HG03103 (cell line): ENCODE measurements at regions not wholly inside any gene's neighbourhood (a gene's known extent, or its start where the extent isn't known, plus 50 kb on each side); places are given as distances from the start of the nearest gene placed in this dataset.
A peak's percentile ranks its signal among the peaks of the same experiment; 100 is the strongest.

Experiments used
- ATAC-seq: cut with Tn5 transposase; IDR thresholded peaks from one replicate; pipeline ENCODE4 v1.9.1; 2021; ENCODE audit warnings: low read depth; ENCODE audit not compliant: unreplicated experiment

DNA sequence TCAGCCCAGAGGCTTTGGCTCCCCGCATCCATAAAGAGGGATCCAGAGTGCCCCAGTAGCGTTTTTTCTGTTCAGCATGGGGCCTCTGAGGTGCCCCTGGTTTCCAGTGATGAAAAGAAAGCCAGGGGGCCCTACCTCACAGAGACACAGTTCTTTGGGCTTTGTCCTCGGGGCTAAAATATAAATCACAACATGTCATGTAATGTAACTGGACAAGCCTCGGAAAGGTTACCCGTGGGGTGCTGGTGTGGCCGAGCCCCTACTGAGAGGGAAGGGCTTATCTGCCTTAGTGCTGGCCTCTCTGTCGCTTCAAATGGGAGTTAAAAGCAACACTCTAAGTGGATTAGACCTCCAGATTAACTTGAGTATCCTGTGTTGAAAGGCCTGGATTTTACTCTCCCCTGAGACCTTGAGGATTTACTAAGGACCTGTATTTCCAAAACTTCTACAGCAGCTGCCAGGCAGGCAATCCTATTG is 251.6 kb upstream of the APCDD1 start:
- ATAC-seq, result no peak

DNA sequence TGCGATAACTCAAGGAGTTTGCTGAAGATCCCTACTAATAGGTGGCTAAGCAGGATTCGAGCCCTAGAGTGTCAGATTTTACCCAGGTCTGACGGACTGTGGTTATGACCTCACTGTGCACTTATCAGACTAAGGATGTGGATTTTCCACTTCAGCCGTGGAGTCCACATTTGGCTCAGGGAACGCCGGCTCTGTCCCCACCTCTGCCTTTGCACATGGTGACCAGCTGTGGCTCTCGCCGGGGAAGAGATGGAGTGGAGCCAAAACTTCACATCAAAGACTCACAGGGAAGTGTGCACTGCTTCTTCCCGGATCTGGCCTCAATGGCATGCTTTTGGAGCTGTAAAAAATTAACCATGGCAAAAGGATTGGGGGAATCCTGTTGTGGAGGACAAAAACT is 249.3 kb upstream of the APCDD1 start:
- ATAC-seq, result no peak

DNA sequence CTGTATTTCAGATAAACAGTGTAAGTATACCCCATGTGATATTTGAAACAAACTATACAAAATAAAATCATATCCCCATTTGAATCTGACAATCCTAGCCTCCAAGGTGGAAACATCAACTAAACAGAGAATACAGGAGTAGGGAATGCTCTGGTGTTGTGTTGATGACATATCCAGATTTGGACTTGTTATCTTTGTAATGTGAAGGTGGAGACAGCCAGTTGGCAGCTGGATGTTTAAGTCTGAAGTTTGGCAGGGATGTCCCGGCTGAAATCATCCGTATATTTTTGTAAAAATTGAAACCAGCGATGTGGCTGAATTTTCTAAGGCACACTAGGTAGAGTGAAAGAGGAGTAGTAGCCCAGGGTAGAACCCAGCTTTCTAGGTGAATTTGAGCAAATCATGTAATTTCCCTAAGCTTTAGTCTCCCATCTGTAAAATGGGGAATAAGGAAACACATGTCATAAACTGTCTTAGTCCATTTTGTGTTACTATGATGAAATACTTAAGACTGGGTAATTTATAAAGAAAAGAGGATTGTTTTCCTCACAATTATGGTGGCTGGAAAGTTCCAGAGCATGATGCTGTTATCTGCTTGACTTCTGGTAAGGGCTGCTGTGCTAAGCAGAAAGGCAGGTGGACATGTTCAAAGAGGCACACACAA is 246.6 kb upstream of the APCDD1 start:
- no peak for ATAC-seq

DNA sequence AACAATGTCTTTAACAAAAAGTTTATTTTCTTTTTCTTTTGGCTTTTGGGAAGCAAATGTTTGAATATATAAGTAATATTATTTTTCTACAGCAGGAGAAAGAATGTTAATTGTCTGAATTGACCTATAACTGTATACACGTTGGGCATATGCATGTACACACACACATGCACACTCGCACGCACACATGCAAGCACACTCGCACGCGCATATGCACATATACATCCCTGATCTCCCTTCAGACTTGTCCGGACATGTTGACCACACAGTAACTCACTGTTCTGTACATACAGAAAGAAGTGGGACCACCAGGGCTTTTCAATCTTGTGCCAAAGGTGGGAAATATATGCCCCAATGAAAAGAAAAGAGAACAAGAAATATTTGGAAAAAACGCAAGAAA is 245.1 kb upstream of the APCDD1 start:
- no peak for ATAC-seq

DNA sequence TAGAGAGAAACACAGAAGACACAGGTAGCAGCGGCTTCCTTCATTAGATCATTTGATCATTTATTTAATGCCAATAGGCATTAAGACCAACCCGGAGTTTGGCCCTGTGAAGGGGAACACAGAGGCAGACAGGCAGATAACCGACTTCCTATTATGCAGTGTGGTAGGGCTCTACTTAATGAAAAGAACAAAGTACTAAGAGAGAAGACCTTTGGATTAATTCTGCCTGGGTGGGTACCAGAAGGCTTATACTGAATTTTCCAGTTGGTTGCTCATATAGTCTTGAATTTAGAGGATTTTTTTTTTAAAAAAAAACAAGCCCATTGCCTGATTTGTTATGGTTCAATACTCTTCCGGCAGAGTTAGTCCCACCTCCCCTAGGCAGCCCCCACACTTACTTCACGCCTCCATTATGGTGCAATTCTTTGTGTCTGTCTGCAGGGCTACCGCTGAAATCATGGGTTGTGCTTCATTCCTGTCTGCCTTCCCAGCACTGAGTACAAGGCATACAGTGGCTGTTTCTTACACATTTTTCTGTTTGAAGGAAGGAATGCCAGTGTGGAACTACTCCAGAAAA is 244.3 kb upstream of the APCDD1 start:
- ATAC-seq, result no peak

DNA sequence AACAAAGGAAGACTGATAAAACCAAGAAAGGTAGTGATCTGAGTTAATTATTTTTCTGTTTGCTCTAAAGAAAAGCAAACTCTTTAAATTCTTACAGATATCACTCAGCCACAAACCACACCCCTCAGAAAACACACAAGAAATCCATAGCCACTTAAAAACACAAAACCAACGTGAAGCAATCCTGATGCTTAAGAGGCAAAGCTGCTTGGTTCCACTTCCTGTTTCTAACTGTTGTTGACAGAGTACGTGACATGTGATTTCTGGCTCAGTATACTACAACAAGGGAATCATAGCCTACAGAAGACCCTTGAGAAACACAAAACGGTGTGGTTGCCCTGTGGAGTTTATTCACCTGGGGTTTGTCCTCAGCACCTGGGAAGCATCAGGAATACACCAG is 240.9 kb upstream of the APCDD1 start:
- peak; percentile 91 for ATAC-seq

DNA sequence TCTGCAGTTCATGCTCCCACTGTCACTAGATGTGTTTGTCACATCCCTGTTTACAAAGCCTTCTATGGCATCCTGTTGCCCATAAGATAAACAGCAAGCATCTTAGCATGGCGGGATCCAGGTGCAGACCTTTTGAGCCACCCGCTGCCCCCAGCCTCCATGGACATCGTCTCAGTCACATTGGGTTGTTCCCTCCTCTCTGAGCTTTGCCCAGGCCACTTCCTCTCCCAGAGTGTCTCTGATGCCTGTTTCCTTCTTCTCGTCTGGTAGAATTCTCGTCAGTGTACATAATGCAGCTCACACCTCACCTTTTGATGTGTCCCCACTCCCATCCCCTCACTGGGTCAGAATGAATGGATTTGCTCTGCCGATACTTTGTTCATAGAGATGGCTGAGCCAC is 239.0 kb upstream of the APCDD1 start:
- no peak for ATAC-seq

DNA sequence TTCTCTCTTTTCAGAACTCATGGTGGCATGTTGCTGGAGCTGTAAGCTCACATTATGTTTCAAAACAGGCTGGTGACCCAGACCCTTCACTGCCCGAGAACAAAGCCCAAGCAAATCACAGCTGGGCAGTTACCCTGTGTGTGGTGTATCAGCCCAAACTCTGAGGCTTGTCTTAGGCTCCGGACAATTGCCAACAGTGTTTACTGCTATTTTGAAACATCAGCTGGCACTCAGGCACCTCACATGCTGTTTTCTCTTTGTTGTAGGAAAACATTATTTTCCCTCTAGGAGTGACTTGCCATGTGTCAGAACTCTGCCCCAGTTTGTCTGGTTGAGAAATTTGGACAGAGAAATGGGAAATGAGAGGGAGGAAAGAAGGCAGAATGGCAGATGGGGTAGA is 237.6 kb upstream of the APCDD1 start:
- ATAC-seq, result no peak

DNA sequence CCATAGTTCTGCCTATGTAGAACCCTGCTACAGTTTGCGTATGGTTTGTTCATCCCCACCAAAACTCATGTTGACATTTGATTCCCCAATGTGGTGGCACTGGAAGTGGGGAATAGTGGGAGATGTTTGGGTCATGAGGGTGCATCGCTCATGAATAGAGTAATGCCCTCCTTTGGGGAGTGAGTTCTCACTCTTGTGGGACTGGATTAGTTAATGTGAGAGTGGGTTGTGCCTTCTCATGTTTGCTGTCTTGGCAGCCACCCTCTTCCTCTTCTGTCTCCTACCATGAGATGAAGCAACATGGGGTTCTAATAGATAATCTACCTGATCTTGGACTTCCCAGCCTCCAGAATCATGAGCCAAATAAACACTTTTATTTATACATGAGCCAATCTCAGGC is 237.2 kb upstream of the APCDD1 start:
- ATAC-seq, result no peak

DNA sequence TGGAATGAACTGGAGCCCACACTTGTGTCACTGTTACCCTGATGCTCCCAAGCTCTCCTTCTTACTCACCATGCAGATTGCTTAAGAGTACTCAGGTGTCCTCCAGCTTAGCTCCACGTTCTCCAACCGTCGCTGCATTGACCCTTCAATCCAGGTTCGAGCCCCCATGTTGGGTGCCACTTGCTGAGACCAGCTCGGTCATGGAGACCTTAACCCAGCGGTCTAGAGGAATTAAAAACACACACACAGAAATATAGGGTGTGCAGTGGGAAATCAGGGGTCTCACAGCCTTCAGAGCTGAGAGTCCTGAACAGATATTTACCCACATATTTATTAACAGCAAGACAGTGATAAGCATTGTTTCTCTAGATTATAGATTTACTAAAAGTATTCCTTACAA is 229.1 kb upstream of the APCDD1 start:
- ATAC-seq, result no peak

DNA sequence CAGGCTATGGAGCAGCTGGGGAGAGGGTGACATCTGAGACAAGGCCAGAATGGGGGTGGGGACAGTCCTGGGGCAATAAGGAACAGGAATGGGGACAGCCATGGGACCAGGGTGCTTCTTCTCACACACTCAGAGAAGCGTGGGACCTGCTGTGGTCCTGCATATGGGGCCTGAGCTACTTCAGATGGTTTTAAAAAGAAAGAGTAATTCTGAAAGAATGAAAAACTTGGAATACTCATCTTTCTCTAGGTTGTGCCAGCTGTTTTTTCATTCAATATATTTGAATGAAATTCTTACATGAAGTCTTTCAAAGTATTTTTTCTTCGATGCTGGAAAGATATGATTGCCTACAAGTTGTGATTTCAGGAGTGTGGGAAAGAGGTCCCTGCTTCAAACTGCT is 227.5 kb upstream of the APCDD1 start:
- no peak for ATAC-seq

DNA sequence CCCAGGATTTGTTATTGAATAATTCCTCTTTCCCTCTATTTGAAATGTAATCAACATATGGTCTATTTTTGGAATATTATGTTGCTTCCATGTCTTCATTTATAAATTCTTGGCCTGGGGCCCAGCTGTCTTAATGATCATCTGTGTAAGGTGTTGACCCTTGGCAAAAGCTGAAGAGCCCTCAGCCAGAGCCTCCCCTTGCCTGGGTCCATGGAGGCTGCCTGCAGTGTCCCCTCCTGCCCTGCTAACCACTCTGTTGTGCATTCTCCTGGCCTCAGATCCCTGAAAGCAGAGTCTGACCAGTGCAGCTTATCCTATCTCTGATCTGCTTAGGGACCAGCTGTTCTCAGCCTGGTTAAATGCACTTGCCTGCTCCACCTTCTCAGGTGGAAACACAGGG is 226.1 kb upstream of the APCDD1 start:
- no peak for ATAC-seq

DNA sequence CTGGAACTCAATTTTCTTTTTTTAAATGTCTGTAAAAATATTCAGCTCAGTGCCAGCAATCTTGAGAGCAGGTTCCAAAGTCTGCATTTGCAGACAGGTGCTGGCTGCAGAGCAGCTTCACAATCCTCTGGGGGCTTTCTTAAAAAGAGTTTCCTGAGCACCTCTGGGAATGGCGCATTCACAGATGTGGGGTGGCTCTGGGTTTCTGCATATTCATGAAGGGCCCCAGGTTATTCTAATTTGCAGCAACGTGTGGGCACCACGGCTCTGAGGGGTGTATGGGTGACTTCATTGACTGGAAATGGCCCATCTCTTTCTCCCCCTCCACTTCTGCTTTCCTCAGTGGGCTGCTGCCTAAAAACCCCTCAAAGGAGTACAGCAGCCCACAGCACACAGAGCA is 225.0 kb upstream of the APCDD1 start:
- no peak for ATAC-seq

DNA sequence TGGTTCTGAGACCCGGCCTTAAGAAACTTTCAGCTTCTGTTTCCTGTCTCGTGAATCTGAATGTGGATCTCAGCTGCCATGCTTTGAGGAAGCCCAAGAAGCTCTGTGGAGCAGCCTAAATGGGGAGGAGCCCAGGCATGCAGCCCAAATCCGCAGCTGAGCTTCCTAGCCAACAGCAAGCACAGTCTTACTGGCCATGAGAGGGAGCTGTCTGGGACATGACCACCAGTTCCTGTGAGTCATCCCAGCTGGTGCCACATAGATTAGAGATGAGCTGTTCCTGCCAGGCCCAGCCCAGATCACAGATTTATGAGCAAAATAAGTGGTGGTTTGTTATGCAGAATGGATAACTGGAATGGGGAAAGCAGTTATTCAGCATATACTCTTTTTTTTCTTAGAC is 224.4 kb upstream of the APCDD1 start:
- ATAC-seq, result no peak

DNA sequence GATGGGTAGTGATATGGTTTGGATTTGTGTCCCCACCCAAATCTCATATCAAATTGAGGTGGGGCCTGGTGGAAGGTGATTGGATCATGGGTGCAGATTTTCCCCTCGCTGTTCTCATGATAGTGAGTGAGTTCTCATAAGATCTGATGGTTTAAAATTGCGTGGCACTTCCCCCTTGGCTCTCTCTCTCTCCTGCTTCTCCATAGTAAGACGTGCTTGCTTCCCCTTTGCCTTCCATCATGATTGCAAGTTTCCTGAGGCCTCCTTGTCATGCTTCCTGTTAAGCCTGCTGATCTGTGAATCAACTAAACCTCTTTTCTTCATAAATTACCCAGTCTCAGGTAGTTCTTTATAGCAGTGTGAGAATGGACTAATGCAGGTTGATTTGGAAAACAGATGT is 223.2 kb upstream of the APCDD1 start:
- ATAC-seq, result no peak

DNA sequence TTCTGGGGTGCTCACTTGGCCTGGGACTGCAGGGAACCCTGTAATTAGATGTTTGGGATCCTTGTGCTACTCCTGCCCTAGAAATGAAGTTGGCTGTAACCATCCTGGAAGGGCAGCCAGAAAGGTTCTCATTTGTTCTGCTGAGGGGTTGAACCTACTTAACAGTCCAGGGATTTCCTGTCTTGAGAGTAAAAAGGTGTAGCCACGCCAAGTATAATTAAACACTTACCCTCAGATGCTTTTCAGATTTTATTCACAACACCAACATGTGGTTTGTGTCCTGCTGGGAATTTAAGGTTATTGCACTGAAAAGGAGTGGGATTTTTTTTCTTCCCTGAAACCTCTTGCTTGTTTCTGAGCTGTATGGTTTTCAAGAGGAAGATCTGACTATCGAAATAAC is 222.4 kb upstream of the APCDD1 start:
- ATAC-seq, result no peak

DNA sequence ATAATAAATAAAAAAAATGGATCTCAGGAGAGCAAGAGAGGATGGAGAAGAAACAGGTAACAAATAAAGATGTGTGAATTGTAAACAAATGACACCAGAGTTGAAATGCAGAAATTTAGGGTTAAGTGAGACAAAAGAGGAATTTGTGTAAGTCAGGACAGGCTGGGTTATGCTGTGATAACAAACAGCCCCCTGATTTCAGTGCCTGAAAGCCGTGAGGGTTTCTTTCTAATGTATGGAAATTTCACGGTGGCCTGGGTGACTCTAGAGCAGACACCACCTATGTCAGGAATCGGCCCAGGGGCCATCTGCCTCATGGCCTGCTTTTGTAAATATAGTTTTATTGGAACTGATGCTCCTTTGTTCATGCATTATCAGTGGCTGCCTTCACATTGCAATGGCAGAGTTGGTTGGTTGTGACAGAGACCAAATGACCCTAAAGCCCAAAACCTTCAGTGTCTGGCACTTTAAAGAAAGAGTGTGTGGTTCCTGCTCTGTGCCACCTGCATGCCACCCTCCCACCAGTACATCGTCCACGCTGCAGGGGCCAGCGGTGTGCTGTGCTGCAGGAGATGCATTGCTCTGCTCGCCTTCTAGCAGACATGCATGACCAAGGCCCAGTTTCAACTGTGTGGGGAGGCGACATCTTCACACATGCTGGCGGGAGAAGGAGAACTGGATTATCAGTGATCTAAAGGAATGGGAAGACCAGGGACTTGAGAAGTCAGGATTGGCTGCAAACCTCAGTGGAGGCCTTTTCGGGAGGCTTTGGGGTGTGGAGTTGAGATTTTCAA is 221.2 kb upstream of the APCDD1 start:
- no peak for ATAC-seq

DNA sequence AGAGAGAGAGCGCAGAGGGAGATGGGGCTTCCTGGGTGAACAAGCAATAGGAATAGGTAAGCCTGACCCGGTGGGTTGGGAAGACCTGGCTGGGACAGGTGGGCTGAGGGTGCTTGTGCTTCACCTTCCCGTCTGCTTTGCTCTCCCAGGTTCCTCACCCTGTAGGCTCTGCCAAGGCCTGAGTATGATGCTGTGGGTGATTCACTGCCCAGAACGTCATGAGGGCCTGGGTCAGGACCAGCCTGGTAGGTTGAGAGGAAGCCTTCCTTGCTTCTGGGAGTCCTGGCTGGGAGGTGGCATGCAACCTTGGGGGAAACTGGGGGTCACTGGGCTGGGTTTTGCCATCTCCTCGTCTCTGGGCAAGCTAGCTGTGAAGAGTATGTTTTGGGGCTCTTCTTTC is 220.2 kb upstream of the APCDD1 start:
- ATAC-seq, result no peak

DNA sequence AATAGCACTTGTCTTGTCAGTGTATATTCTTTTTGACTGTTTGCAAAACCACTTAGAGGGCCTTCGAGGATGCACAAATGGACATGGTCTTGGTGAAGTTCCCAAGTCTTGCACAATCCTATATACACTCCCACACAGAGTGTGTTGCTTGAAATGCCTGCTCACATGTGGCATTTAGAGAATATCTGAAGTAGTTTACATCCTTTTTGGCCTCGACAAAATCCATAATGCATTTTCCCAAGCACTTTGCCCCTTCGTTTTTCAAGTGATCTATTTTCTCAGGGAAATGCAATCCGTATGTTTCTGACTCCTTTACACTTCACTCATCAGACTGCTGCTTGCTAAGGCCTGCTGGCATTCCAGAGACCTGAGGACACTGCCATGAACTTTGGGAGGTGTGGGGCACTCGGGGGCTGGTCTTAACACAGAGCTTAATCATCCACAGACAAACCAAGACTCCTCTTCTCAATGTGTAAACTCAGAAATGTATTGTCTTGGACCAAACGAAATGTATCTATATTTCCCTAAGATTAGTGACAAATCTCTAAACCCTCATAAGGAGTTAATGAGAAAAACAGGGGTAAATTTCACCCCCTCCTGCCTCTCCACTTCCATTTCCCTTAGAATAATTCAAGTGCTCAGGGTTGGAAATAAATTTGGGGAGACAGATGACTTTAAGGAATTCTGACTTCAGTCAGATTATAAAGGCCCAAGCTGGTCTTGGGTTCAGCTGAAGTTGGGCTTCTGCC is 219.3 kb upstream of the APCDD1 start:
- no peak for ATAC-seq

DNA sequence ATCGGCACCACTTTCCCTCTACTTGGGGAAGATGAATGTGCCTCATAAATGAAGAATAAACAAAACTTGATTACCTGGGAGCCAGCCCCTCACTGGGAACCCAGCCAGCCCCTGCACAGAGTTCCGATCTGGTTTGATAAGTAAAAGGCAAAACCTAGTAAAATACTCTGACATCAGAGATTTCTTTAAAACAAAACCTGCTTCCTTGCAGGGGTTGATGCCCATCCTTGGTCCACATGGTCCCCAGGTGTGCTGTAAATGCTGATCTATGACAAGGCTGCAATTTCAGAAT is 218.8 kb upstream of the APCDD1 start:
- no peak for ATAC-seq

DNA sequence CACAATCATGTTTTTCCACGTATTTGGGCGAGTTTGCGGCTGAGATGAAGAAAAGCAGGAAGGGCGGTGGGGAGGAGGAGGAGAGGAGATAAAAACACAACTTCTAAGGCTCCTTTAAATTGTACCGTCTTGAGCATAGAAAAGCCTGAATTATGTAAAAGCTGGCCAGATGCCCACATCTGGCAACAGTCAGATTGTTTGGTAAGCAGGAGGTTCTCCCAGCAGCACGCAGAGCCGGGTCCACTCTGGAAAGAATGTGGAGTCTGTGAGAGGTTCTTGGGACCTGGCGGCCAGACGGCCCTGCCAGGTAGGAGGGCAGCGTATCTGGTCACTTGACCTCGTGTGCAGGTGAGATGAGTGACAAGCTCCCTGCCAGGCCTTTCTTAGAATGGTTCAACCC is 215.3 kb upstream of the APCDD1 start:
- ATAC-seq, result no peak
